ENCODE measurements at regions not wholly inside any gene's neighbourhood (a gene's known extent, or its start where the extent isn't known, plus 50 kb on each side); places are given as distances from the start of the nearest gene placed in this dataset.

- no peak for TF ChIP-seq TCF4 (CRISPR knock-in tag; IDR thresholded peaks at IDR 0.05; ENCODE audit: borderline replicate concordance)
- no peak for TF ChIP-seq SNAI2 (CRISPR knock-in tag; IDR thresholded peaks at IDR 0.05)
- no peak for TF ChIP-seq ARNTL (CRISPR knock-in tag; IDR thresholded peaks at IDR 0.05; ENCODE audit: borderline replicate concordance, low read depth)
- no peak for TF ChIP-seq OSR1 (CRISPR knock-in tag; IDR thresholded peaks at IDR 0.05)
- TF ChIP-seq ZNF565 (CRISPR knock-in tag; conservative IDR thresholded peaks at IDR 0.05; ENCODE audit: low read depth), result no peak
- TF ChIP-seq ZNF8 (CRISPR knock-in tag; IDR thresholded peaks at IDR 0.05), result no peak
- TF ChIP-seq ZNF70 (CRISPR knock-in tag; IDR thresholded peaks at IDR 0.05), result no peak
- TF ChIP-seq, protein P1, sequence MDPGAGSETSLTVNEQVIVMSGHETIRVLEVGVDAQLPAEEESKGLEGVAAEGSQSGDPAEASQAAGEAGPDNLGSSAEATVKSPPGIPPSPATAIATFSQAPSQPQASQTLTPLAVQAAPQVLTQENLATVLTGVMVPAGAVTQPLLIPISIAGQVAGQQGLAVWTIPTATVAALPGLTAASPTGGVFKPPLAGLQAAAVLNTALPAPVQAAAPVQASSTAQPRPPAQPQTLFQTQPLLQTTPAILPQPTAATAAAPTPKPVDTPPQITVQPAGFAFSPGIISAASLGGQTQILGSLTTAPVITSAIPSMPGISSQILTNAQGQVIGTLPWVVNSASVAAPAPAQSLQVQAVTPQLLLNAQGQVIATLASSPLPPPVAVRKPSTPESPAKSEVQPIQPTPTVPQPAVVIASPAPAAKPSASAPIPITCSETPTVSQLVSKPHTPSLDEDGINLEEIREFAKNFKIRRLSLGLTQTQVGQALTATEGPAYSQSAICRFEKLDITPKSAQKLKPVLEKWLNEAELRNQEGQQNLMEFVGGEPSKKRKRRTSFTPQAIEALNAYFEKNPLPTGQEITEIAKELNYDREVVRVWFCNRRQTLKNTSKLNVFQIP (CRISPR knock-in tag; IDR thresholded peaks at IDR 0.05; ENCODE audit: borderline replicate concordance, low read depth), result no peak
- no peak for TF ChIP-seq ZFP3 (CRISPR knock-in tag; IDR thresholded peaks at IDR 0.05)
- TF ChIP-seq TOX (CRISPR knock-in tag; IDR thresholded peaks at IDR 0.05; ENCODE audit: borderline replicate concordance), result no peak
- no peak for ATAC-seq
These were observed 841.5 kb upstream of the FANCL start for GRCh38 chr2:59082657-59083056.

GRCh38 chr2:59080451-59081181 is 839.5 kb upstream of the FANCL start:
- TF ChIP-seq SNAI2 (CRISPR knock-in tag; IDR thresholded peaks at IDR 0.05), result no peak
- TF ChIP-seq OSR1 (CRISPR knock-in tag; IDR thresholded peaks at IDR 0.05), result no peak
- TF ChIP-seq CSDC2 (CRISPR knock-in tag; IDR thresholded peaks at IDR 0.05), result no peak
- TF ChIP-seq, protein P2, sequence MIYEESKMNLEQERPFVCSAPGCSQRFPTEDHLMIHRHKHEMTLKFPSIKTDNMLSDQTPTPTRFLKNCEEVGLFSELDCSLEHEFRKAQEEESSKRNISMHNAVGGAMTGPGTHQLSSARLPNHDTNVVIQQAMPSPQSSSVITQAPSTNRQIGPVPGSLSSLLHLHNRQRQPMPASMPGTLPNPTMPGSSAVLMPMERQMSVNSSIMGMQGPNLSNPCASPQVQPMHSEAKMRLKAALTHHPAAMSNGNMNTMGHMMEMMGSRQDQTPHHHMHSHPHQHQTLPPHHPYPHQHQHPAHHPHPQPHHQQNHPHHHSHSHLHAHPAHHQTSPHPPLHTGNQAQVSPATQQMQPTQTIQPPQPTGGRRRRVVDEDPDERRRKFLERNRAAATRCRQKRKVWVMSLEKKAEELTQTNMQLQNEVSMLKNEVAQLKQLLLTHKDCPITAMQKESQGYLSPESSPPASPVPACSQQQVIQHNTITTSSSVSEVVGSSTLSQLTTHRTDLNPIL (CRISPR knock-in tag; IDR thresholded peaks at IDR 0.05; ENCODE audit: low read depth), result no peak
- no peak for TF ChIP-seq TCF4 (CRISPR knock-in tag; IDR thresholded peaks at IDR 0.05; ENCODE audit: borderline replicate concordance)
- no peak for TF ChIP-seq ISL1 (CRISPR knock-in tag; IDR thresholded peaks at IDR 0.05)
- TF ChIP-seq, protein P3, sequence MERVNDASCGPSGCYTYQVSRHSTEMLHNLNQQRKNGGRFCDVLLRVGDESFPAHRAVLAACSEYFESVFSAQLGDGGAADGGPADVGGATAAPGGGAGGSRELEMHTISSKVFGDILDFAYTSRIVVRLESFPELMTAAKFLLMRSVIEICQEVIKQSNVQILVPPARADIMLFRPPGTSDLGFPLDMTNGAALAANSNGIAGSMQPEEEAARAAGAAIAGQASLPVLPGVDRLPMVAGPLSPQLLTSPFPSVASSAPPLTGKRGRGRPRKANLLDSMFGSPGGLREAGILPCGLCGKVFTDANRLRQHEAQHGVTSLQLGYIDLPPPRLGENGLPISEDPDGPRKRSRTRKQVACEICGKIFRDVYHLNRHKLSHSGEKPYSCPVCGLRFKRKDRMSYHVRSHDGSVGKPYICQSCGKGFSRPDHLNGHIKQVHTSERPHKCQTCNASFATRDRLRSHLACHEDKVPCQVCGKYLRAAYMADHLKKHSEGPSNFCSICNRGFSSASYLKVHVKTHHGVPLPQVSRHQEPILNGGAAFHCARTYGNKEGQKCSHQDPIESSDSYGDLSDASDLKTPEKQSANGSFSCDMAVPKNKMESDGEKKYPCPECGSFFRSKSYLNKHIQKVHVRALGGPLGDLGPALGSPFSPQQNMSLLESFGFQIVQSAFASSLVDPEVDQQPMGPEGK (CRISPR knock-in tag; IDR thresholded peaks at IDR 0.05; ENCODE audit: borderline replicate concordance), result no peak
- TF ChIP-seq CSRNP3 (CRISPR knock-in tag; IDR thresholded peaks at IDR 0.05), result no peak
- TF ChIP-seq PPARA (CRISPR knock-in tag; IDR thresholded peaks at IDR 0.05; ENCODE audit: borderline replicate concordance), result no peak
- TF ChIP-seq ZNF70 (CRISPR knock-in tag; IDR thresholded peaks at IDR 0.05), result no peak
- TF ChIP-seq ZNF8 (CRISPR knock-in tag; IDR thresholded peaks at IDR 0.05), result no peak
- no peak for TF ChIP-seq ESRRG (CRISPR knock-in tag; IDR thresholded peaks at IDR 0.05)
- no peak for TF ChIP-seq ZFP3 (CRISPR knock-in tag; IDR thresholded peaks at IDR 0.05)
- no peak for TF ChIP-seq GLIS3 (CRISPR knock-in tag; IDR thresholded peaks at IDR 0.05)
- no peak for TF ChIP-seq BACH2 (CRISPR knock-in tag; IDR thresholded peaks at IDR 0.05; ENCODE audit: borderline replicate concordance)
- no peak for TF ChIP-seq TSHZ2 (CRISPR knock-in tag; IDR thresholded peaks at IDR 0.05)
- ATAC-seq, result no peak

DNA sequence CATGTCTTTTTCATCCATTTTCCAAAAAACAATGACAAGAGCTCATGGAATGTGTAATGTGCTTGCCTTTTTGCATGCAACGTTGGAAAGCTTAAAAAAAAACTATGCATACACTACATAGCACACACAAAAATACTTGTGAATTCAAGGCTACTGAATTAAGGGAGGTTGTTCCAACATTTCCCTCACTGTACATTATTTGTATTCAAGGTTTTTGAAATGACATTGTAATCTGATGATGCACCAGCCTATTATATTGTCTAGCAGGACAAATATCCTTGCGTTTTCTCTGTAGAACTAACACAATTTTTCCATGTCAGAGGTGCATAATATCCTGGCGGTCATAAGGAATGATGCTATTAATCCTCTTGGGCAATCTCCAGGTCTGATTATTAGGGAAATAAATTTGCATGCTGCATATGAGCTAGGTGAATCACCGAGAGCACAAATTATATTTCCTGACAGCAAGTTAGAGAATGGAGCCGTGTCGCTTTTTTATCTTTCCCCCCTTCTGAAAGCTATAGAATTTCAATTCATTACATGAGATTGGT is 836.9 kb upstream of the FANCL start:
- ATAC-seq, result no peak
- TF ChIP-seq ZFP30 (CRISPR knock-in tag; IDR thresholded peaks at IDR 0.05) (no peak), ISL1 (CRISPR knock-in tag; IDR thresholded peaks at IDR 0.05) (no peak), PPARA (CRISPR knock-in tag; IDR thresholded peaks at IDR 0.05; ENCODE audit: borderline replicate concordance) (no peak), CSRNP3 (CRISPR knock-in tag; IDR thresholded peaks at IDR 0.05) (no peak), CSDC2 (CRISPR knock-in tag; IDR thresholded peaks at IDR 0.05) (no peak), ZFP3 (CRISPR knock-in tag; IDR thresholded peaks at IDR 0.05) (no peak), ZNF8 (CRISPR knock-in tag; IDR thresholded peaks at IDR 0.05) (no peak), ZNF565 (CRISPR knock-in tag; conservative IDR thresholded peaks at IDR 0.05; ENCODE audit: low read depth) (no peak), ARNTL (CRISPR knock-in tag; IDR thresholded peaks at IDR 0.05; ENCODE audit: borderline replicate concordance, low read depth) (no peak), SNAI2 (CRISPR knock-in tag; IDR thresholded peaks at IDR 0.05) (no peak), TCF4 (CRISPR knock-in tag; IDR thresholded peaks at IDR 0.05; ENCODE audit: borderline replicate concordance) (no peak)
- TF ChIP-seq, protein P2 (CRISPR knock-in tag; IDR thresholded peaks at IDR 0.05; ENCODE audit: low read depth), result no peak
